ENCODE measurements at regions not wholly inside any gene's neighbourhood (a gene's known extent, or its start where the extent isn't known, plus 50 kb on each side); places are given as distances from the start of the nearest gene placed in this dataset.

DNA sequence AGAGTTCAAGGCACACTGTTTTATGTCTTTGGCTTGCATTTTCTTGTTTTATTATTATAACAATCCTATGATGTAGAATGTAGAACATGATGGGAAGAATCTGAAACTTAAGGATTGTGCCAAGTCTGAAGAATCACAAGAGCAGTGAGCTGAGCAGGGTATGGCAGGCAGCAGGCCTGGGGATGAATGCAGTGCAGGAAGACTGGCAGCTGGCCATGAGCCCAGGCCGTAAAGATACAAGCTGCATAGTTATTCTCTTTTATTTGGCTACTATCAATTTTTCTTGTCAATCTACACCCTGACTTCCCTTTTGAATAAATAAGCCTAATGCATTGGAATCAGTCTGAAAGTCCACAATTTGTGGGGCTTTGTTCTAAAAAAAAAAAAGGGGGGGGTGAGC, 89.6 kb upstream of the ARPP21 start:
- H3K4me3 ChIP-seq (ENCODE audit: low read depth, low read length) = no peak overlapping the region
- TF ChIP-seq, protein P1, sequence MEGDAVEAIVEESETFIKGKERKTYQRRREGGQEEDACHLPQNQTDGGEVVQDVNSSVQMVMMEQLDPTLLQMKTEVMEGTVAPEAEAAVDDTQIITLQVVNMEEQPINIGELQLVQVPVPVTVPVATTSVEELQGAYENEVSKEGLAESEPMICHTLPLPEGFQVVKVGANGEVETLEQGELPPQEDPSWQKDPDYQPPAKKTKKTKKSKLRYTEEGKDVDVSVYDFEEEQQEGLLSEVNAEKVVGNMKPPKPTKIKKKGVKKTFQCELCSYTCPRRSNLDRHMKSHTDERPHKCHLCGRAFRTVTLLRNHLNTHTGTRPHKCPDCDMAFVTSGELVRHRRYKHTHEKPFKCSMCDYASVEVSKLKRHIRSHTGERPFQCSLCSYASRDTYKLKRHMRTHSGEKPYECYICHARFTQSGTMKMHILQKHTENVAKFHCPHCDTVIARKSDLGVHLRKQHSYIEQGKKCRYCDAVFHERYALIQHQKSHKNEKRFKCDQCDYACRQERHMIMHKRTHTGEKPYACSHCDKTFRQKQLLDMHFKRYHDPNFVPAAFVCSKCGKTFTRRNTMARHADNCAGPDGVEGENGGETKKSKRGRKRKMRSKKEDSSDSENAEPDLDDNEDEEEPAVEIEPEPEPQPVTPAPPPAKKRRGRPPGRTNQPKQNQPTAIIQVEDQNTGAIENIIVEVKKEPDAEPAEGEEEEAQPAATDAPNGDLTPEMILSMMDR (IDR thresholded peaks at IDR 0.05; ENCODE audit: insufficient read depth, low read depth, low read length, missing control alignments) = no peak
- DNase-seq (ENCODE audit: low read depth) = no peak

DNA sequence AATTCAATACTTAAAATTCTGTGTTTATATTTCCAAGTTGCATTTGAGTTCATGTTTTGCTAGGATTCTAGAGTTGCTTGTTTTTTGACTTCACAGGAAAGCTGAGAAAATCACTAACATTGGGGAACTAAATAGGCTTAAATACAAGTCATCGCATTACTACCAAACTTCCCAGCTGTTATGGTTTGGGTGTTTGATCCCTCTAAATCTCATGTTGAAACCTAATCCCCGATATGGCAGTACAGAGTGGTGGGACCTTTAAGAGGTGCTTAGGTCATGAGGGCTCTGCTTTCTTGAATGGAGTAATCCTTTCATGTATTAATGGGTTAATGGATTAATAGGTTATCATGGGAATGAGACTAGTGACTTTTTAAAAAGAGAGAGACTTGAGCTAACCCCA, 77.2 kb upstream of the ARPP21 start:
- no peak for DNase-seq (ENCODE audit: low read depth)
- H3K4me3 ChIP-seq (ENCODE audit: low read depth, low read length) = no peak overlapping the region
- TF ChIP-seq, protein P1 (IDR thresholded peaks at IDR 0.05; ENCODE audit: insufficient read depth, low read depth, low read length, missing control alignments) = no peak

DNA sequence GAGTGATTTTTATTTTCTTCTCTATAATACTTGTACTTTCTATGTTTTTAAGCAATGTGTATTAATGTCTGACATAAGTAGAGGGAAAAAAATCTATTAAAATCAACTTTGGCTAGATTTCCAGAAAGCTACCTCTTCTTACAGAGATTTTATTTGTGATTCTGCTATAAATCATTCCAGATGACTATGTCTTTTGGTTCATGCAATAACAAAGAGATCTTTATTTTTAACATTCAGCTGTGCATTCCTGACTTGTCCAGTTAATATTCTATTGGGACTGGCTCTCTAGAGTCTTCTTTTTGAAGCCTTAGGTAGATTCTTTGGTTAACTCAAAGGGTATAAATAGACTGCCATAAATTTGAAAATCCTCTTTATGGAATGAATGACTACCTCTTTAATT, 74.3 kb upstream of the ARPP21 start:
- TF ChIP-seq, protein P1 (IDR thresholded peaks at IDR 0.05; ENCODE audit: insufficient read depth, low read depth, low read length, missing control alignments) = no peak
- no peak for DNase-seq (ENCODE audit: low read depth)
- no peak overlapping the region for H3K4me3 ChIP-seq (ENCODE audit: low read depth, low read length)
